Activated CD4-positive, alpha-beta T cell treated with anti-CD3 and anti-CD28 coated beads, Interleukin-2, amount 10 ng/mL, durations not matched to agents 7 days and 5 days (primary cell): ENCODE measurements at regions not wholly inside any gene's neighbourhood (a gene's known extent, or its start where the extent isn't known, plus 50 kb on each side); places are given as distances from the start of the nearest gene placed in this dataset.

Experiments used
- CTCF ChIA-PET: fragments of 350-600 bp; sonication (Branson Sonifier 250); formaldehyde crosslinking; loops from one replicate; lab custom pipeline; 2021; ENCODE audit warnings: antibody characterized with exemption; lab: Charles Lee
- POLR2A ChIA-PET: fragments of 350-600 bp; sonication (Branson Sonifier 250); formaldehyde crosslinking; loops from one replicate; lab custom pipeline; 2021; ENCODE audit warnings: antibody characterized with exemption; lab: Charles Lee
- DNase-seq: peaks from one replicate; pipeline ENCODE4 v3.0.0-alpha.2; 2020
- H3K27ac Mint-ChIP-seq: one replicate; pipeline ENCODE4 v1.8.0; 2021; ENCODE audit warnings: mild to moderate bottlenecking, moderate library complexity, mixed read lengths
- H3K27me3 Mint-ChIP-seq: one replicate; pipeline ENCODE4 v1.8.0; 2021; ENCODE audit warnings: mixed read lengths
- H3K36me3 Mint-ChIP-seq: one replicate; pipeline ENCODE4 v1.8.0; 2021; ENCODE audit warnings: low read depth, mixed read lengths
- H3K4me1 Mint-ChIP-seq: one replicate; pipeline ENCODE4 v1.8.0; 2021; ENCODE audit warnings: mixed read lengths
- H3K4me3 Mint-ChIP-seq: one replicate; pipeline ENCODE4 v1.8.0; 2021; ENCODE audit warnings: mild to moderate bottlenecking, moderate library complexity, mixed read lengths
- H3K9me3 Mint-ChIP-seq: one replicate; pipeline ENCODE4 v1.8.0; 2021; ENCODE audit warnings: mixed read lengths

- no peak overlapping the region for H3K27ac Mint-ChIP-seq
- H3K27me3 Mint-ChIP-seq = no peaks in the 10 kb centered on the region
- CTCF ChIA-PET = no interaction called here
- no peaks in the 10 kb centered on the region for H3K9me3 Mint-ChIP-seq
- H3K4me3 Mint-ChIP-seq = no peak overlapping the region
- no peaks in the 10 kb centered on the region for H3K36me3 Mint-ChIP-seq
- POLR2A ChIA-PET = no interaction called here
- DNase-seq = no peak
- H3K4me1 Mint-ChIP-seq = no peaks in the 10 kb centered on the region
These were observed 227.4 kb downstream of the CCDC59 start for GRCh38 chr12:82130762-82131161.

- H3K36me3 Mint-ChIP-seq = no peaks in the 10 kb centered on the region
- H3K9me3 Mint-ChIP-seq = no peaks in the 10 kb centered on the region
- H3K4me3 Mint-ChIP-seq = no peak overlapping the region
- no peaks in the 10 kb centered on the region for H3K4me1 Mint-ChIP-seq
- DNase-seq = no peak
- POLR2A ChIA-PET = no interaction called here
- H3K27ac Mint-ChIP-seq = no peak overlapping the region
- H3K27me3 Mint-ChIP-seq = no peaks in the 10 kb centered on the region
- CTCF ChIA-PET = no interaction called here
These were observed 233.3 kb downstream of the CCDC59 start for GRCh38 chr12:82124711-82125380.

- no peak overlapping the region for H3K4me3 Mint-ChIP-seq
- DNase-seq = no peak
- no peaks in the 10 kb centered on the region for H3K36me3 Mint-ChIP-seq
- no peaks in the 10 kb centered on the region for H3K9me3 Mint-ChIP-seq
- ChIA-PET CTCF (no interaction called here), POLR2A (no interaction called here)
- no peak overlapping the region for H3K27ac Mint-ChIP-seq
- H3K4me1 Mint-ChIP-seq = no peaks in the 10 kb centered on the region
- H3K27me3 Mint-ChIP-seq = no peaks in the 10 kb centered on the region
These were observed 236.6 kb downstream of the CCDC59 start for GRCh38 chr12:82121545-82121944.

GRCh38 chr12:82120901-82121300 lies 237.3 kb downstream of the CCDC59 start:
- H3K4me3 Mint-ChIP-seq = no peak overlapping the region
- POLR2A ChIA-PET = no interaction called here
- no peaks in the 10 kb centered on the region for H3K36me3 Mint-ChIP-seq
- H3K4me1 Mint-ChIP-seq = no peaks in the 10 kb centered on the region
- no peaks in the 10 kb centered on the region for H3K9me3 Mint-ChIP-seq
- no peak overlapping the region for H3K27ac Mint-ChIP-seq
- CTCF ChIA-PET = no interaction called here
- no peaks in the 10 kb centered on the region for H3K27me3 Mint-ChIP-seq
- DNase-seq = no peak

GRCh38 chr12:82109243-82109642 lies 248.9 kb downstream of the CCDC59 start:
- Mint-ChIP-seq H3K27ac (no peak overlapping the region), H3K4me1 (no peaks in the 10 kb centered on the region), H3K36me3 (no peaks in the 10 kb centered on the region), H3K27me3 (no peaks in the 10 kb centered on the region), H3K4me3 (no peak overlapping the region), H3K9me3 (no peaks in the 10 kb centered on the region)
- DNase-seq = no peak
- CTCF ChIA-PET = no interaction called here
- POLR2A ChIA-PET = no interaction called here

GRCh38 chr12:82108615-82109014 lies 249.6 kb downstream of the CCDC59 start:
- H3K4me3 Mint-ChIP-seq = no peak overlapping the region
- no peaks in the 10 kb centered on the region for H3K9me3 Mint-ChIP-seq
- ChIA-PET POLR2A (no interaction called here), CTCF (no interaction called here)
- no peak for DNase-seq
- no peaks in the 10 kb centered on the region for H3K36me3 Mint-ChIP-seq
- H3K27me3 Mint-ChIP-seq = no peaks in the 10 kb centered on the region
- no peaks in the 10 kb centered on the region for H3K4me1 Mint-ChIP-seq
- no peak overlapping the region for H3K27ac Mint-ChIP-seq

- H3K4me1 Mint-ChIP-seq = no peaks in the 10 kb centered on the region
- H3K27me3 Mint-ChIP-seq = no peaks in the 10 kb centered on the region
- H3K9me3 Mint-ChIP-seq = no peaks in the 10 kb centered on the region
- H3K36me3 Mint-ChIP-seq = no peaks in the 10 kb centered on the region
- CTCF ChIA-PET = no interaction called here
- DNase-seq = no peak
- POLR2A ChIA-PET = no interaction called here
- H3K4me3 Mint-ChIP-seq = no peak overlapping the region
- no peak overlapping the region for H3K27ac Mint-ChIP-seq
These were observed 259.0 kb downstream of the CCDC59 start for GRCh38 chr12:82099216-82099615.

- Mint-ChIP-seq H3K36me3 (no peaks in the 10 kb centered on the region), H3K27ac (no peak overlapping the region), H3K4me1 (no peaks in the 10 kb centered on the region), H3K4me3 (no peak overlapping the region), H3K9me3 (no peaks in the 10 kb centered on the region), H3K27me3 (no peaks in the 10 kb centered on the region)
- DNase-seq = no peak
- POLR2A ChIA-PET = no interaction called here
- CTCF ChIA-PET = no interaction called here
These were observed 260.3 kb downstream of the CCDC59 start for GRCh38 chr12:82097877-82098276.

- Mint-ChIP-seq H3K4me1 (no peaks in the 10 kb centered on the region), H3K9me3 (no peaks in the 10 kb centered on the region), H3K36me3 (no peaks in the 10 kb centered on the region), H3K27me3 (no peaks in the 10 kb centered on the region), H3K4me3 (no peak overlapping the region), H3K27ac (no peak overlapping the region)
- CTCF ChIA-PET = no interaction called here
- POLR2A ChIA-PET = no interaction called here
- no peak for DNase-seq
These were observed 260.7 kb downstream of the CCDC59 start for GRCh38 chr12:82097438-82097837.

GRCh38 chr12:82090165-82090564 lies 268.0 kb downstream of the CCDC59 start:
- H3K36me3 Mint-ChIP-seq = no peaks in the 10 kb centered on the region
- ChIA-PET POLR2A (no interaction called here), CTCF (no interaction called here)
- no peaks in the 10 kb centered on the region for H3K27me3 Mint-ChIP-seq
- no peak overlapping the region for H3K27ac Mint-ChIP-seq
- no peaks in the 10 kb centered on the region for H3K9me3 Mint-ChIP-seq
- no peak overlapping the region for H3K4me3 Mint-ChIP-seq
- no peak for DNase-seq
- no peaks in the 10 kb centered on the region for H3K4me1 Mint-ChIP-seq

- H3K36me3 Mint-ChIP-seq = no peaks in the 10 kb centered on the region
- no peaks in the 10 kb centered on the region for H3K27me3 Mint-ChIP-seq
- ChIA-PET POLR2A (interaction anchor here (0.7 kb wide), 1 partner anchor 255 kb away, joined by 5 read pairs; no protein-coding TSS in a partner anchor), CTCF (no interaction called here)
- H3K27ac Mint-ChIP-seq = no peak overlapping the region
- H3K4me3 Mint-ChIP-seq = no peak overlapping the region
- peaks cover 3% of the 10 kb centered on the region for H3K9me3 Mint-ChIP-seq
- no peak for DNase-seq
- no peaks in the 10 kb centered on the region for H3K4me1 Mint-ChIP-seq
These were observed 268.6 kb downstream of the CCDC59 start for GRCh38 chr12:82089369-82090121.

GRCh38 chr12:82082501-82082900 lies 275.7 kb downstream of the CCDC59 start:
- Mint-ChIP-seq H3K36me3 (no peaks in the 10 kb centered on the region), H3K27ac (no peak overlapping the region), H3K4me3 (no peak overlapping the region), H3K27me3 (no peaks in the 10 kb centered on the region), H3K9me3 (peaks cover 4% of the 10 kb centered on the region), H3K4me1 (no peaks in the 10 kb centered on the region)
- ChIA-PET CTCF (interaction anchor here (0.7 kb wide), 1 partner anchor 1807 kb away, joined by 3 read pairs; no protein-coding TSS in a partner anchor), POLR2A (no interaction called here)
- DNase-seq = no peak

GRCh38 chr12:82069931-82070514 lies 288.2 kb downstream of the CCDC59 start:
- CTCF ChIA-PET = no interaction called here
- no peak overlapping the region for H3K4me3 Mint-ChIP-seq
- H3K36me3 Mint-ChIP-seq = no peaks in the 10 kb centered on the region
- no peaks in the 10 kb centered on the region for H3K27me3 Mint-ChIP-seq
- no peak for DNase-seq
- H3K27ac Mint-ChIP-seq = no peak overlapping the region
- POLR2A ChIA-PET = no interaction called here
- no peaks in the 10 kb centered on the region for H3K9me3 Mint-ChIP-seq
- H3K4me1 Mint-ChIP-seq = no peaks in the 10 kb centered on the region
